OCI-LY7 (cell line): ENCODE measurements at regions not wholly inside any gene's neighbourhood (a gene's known extent, or its start where the extent isn't known, plus 50 kb on each side); places are given as distances from the start of the nearest gene placed in this dataset.

ENCODE experiments used
- BruUV-seq: library from RNA; stranded (reverse); fragments of 400-500 nt; replicated peaks from 2 replicates; lab custom pipeline; 2021; lab: Mats Ljungman, UMichigan
- CTCF ChIA-PET: fragments of 300-600 bp; sonication (Branson Sonifier 250); formaldehyde crosslinking; loops from one replicate; lab custom pipeline; 2022; ENCODE audit warnings: antibody characterized with exemption; ENCODE audit not compliant: unreplicated experiment; lab: Charles Lee
- POLR2A ChIA-PET: fragments of 300-600 bp; sonication (Branson Sonifier 250); formaldehyde crosslinking; loops from one replicate; lab custom pipeline; 2022; ENCODE audit warnings: antibody characterized with exemption; lab: Charles Lee
- DNase-seq: peaks from one replicate; pipeline ENCODE4 v3.0.0-alpha.2; 2015; ENCODE audit warnings: low spot score
- H2AFZ ChIP-seq: fragments of 200-600 bp; sonication (generic), shearing (Covaris generic); 2 replicates; pipeline ENCODE4 v1.6.1; 2014; ENCODE audit warnings: mild to moderate bottlenecking, antibody characterized with exemption, low read length, moderate library complexity
- H3K27ac ChIP-seq: fragments of 200-600 bp; sonication (generic); 2 replicates; pipeline ENCODE4 v1.5.1; 2014; ENCODE audit warnings: mixed run types, low read depth, mild to moderate bottlenecking, moderate library complexity, low read length, inconsistent platforms; ENCODE audit not compliant: poor library complexity, severe bottlenecking
- H3K36me3 ChIP-seq: fragments of 200-600 bp; sonication (generic); 2 replicates; pipeline ENCODE4 v1.6.1; 2014; ENCODE audit warnings: mild to moderate bottlenecking, antibody characterized with exemption, low read length, moderate library complexity, mixed read lengths; ENCODE audit not compliant: insufficient read depth
- H3K4me1 ChIP-seq: fragments of 200-600 bp; sonication (generic); 2 replicates; pipeline ENCODE4 v1.5.1; 2014; ENCODE audit warnings: mild to moderate bottlenecking, low read length; ENCODE audit not compliant: insufficient read depth, poor library complexity, severe bottlenecking
- H3K4me2 ChIP-seq: fragments of 200-600 bp; sonication (generic); 2 replicates; pipeline ENCODE4 v1.6.1; 2014; ENCODE audit warnings: mild to moderate bottlenecking, low read length
- H3K4me3 ChIP-seq: fragments of 200-600 bp; sonication (generic); 2 replicates; pipeline ENCODE4 v1.5.1; 2014; ENCODE audit warnings: mild to moderate bottlenecking, low read depth, low read length; ENCODE audit not compliant: poor library complexity, severe bottlenecking
- H3K79me2 ChIP-seq: fragments of 200-600 bp; sonication (generic); 2 replicates; pipeline ENCODE4 v1.6.1; 2016; ENCODE audit warnings: low read depth, mild to moderate bottlenecking, low read length, moderate library complexity, mixed read lengths; ENCODE audit not compliant: insufficient read depth
- H3K9me2 ChIP-seq: fragments of 200-600 bp; sonication (generic); 2 replicates; pipeline ENCODE4 v1.6.1; 2016; ENCODE audit warnings: mild to moderate bottlenecking, low read length, mixed read lengths; ENCODE audit not compliant: insufficient read depth
- H3K9me3 ChIP-seq: fragments of 200-600 bp; sonication (generic); 2 replicates; pipeline ENCODE4 v1.6.1; 2014; ENCODE audit warnings: mild to moderate bottlenecking, mixed run types, low read length, mixed read lengths
- H4K20me1 ChIP-seq: fragments of 200-600 bp; sonication (generic); 2 replicates; pipeline ENCODE4 v1.6.1; 2014; ENCODE audit warnings: mild to moderate bottlenecking, antibody characterized with exemption, low read length, moderate library complexity, mixed read lengths; ENCODE audit not compliant: insufficient read depth
- EZH2phosphoT487 ChIP-seq: fragments of 200-600 bp; sonication (generic); IDR thresholded peaks from 2 replicates; pipeline ENCODE4 v1.6.1; 2018; ENCODE audit warnings: low read depth, borderline replicate concordance, mild to moderate bottlenecking, mixed run types, antibody characterized with exemption, low read length, moderate library complexity, mixed read lengths
- intact Hi-C: fragments of 100-400 bp; cut with micrococcal nuclease; formaldehyde crosslinking; loops from one replicate; pipeline ENCODE4 v1.10.0; 2022; ENCODE audit not compliant: unreplicated experiment
- TF ChIP-seq, protein P1 (sequence below): fragments of 200-600 bp; sonication (generic); conservative IDR thresholded peaks from 2 replicates; pipeline ENCODE4 v1.5.1; 2014; ENCODE audit warnings: mild to moderate bottlenecking, antibody characterized with exemption, low read length, moderate library complexity, mixed read lengths

DNA sequence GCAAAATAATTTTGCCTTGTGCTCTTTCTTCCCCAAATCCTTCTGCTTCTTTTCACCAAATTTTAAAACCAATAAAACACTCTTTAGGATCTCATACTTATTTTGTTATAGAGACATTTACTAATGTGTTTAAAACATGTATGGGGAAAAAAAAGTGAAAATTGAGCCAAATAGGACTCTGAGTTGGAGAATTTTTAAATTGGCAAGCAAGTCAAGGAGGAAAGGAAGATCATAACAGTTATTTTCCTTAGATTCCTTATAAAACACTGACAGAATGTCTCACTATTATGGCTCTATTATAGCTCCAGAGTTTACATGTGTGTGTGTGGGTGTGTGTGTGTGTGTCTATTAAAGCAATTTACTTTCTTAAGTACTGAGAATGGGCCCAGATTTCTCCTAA is 220.5 kb downstream of the SLC6A15 start:
- TF ChIP-seq, protein P1, sequence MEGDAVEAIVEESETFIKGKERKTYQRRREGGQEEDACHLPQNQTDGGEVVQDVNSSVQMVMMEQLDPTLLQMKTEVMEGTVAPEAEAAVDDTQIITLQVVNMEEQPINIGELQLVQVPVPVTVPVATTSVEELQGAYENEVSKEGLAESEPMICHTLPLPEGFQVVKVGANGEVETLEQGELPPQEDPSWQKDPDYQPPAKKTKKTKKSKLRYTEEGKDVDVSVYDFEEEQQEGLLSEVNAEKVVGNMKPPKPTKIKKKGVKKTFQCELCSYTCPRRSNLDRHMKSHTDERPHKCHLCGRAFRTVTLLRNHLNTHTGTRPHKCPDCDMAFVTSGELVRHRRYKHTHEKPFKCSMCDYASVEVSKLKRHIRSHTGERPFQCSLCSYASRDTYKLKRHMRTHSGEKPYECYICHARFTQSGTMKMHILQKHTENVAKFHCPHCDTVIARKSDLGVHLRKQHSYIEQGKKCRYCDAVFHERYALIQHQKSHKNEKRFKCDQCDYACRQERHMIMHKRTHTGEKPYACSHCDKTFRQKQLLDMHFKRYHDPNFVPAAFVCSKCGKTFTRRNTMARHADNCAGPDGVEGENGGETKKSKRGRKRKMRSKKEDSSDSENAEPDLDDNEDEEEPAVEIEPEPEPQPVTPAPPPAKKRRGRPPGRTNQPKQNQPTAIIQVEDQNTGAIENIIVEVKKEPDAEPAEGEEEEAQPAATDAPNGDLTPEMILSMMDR, result no peak
- no peak for TF ChIP-seq EZH2phosphoT487
- Histone ChIP-seq H3K4me3 (no peak overlapping the region), H3K36me3 (no peaks in the 10 kb centered on the region), H3K4me1 (no peaks in the 10 kb centered on the region), H3K9me2 (no peaks in the 10 kb centered on the region), H3K27ac (no peak overlapping the region), H3K9me3 (no peaks in the 10 kb centered on the region), H4K20me1 (no peaks in the 10 kb centered on the region), H3K4me2 (no peak overlapping the region), H2AFZ (no peak overlapping the region), H3K79me2 (no peaks in the 10 kb centered on the region)
- ChIA-PET CTCF (no interaction called here), POLR2A (no interaction called here)
- BruUV-seq, result no TSS peak
- DNase-seq, result no peak
- intact Hi-C loops, result no loop called here

DNA sequence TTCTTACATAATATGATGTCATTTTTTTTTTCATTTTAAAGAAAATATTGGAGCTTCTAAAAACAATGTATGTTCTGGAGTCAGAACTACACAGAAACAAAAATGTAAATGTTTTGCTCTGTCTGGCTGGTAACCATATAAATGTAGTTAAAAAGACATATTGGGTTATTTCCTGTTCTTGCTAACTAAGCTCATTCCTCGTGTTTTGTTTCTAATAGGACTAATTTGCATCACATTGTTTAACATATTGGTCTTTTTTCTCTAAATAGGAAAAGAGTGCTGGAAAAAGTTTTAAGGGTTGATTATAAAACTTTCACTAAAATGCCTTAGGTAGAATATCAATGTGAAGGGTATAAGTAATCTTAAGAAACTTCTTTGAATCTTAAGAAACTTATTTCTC is 221.3 kb downstream of the SLC6A15 start:
- no peak overlapping the region for H3K4me3 ChIP-seq
- ChIA-PET CTCF (no interaction called here), POLR2A (interaction anchor here (0.7 kb wide), 2 partner anchors 11 to 1676 kb away, joined by 3 to 4 read pairs; no protein-coding TSS in a partner anchor)
- H3K9me3 ChIP-seq, result no peaks in the 10 kb centered on the region
- no TSS peak for BruUV-seq
- no peaks in the 10 kb centered on the region for H3K79me2 ChIP-seq
- no peaks in the 10 kb centered on the region for H3K9me2 ChIP-seq
- H3K4me1 ChIP-seq, result no peaks in the 10 kb centered on the region
- no peak overlapping the region for H2AFZ ChIP-seq
- intact Hi-C loops, result no loop called here
- H3K4me2 ChIP-seq, result no peak overlapping the region
- DNase-seq, result no peak
- H3K36me3 ChIP-seq, result no peaks in the 10 kb centered on the region
- H4K20me1 ChIP-seq, result no peaks in the 10 kb centered on the region
- TF ChIP-seq, protein P1, result no peak
- TF ChIP-seq EZH2phosphoT487, result no peak
- H3K27ac ChIP-seq, result no peak overlapping the region

DNA sequence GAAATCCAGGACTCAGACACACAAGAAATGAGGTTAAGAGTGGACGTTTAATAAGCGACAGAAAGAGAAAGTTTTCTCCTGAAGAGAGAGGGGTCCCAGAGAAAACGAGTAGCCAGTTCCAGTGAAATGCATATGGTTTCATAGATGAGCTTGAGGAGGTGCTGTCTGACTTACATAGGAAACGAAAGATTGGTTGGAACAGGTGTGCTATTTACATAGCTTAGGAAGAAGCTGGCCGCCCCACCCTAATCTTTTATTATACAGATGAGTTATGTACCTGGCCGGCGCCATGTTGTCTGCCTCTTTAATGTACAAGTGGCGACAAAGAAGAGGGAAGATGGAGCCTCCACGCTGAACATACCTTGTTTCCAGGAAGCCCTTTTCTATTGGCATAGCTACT is 223.0 kb downstream of the SLC6A15 start:
- Histone ChIP-seq H3K27ac (no peak overlapping the region), H3K9me2 (no peaks in the 10 kb centered on the region), H3K9me3 (no peaks in the 10 kb centered on the region), H3K79me2 (no peaks in the 10 kb centered on the region), H3K4me3 (no peak overlapping the region), H4K20me1 (no peaks in the 10 kb centered on the region), H3K36me3 (no peaks in the 10 kb centered on the region), H3K4me1 (no peaks in the 10 kb centered on the region), H2AFZ (no peak overlapping the region), H3K4me2 (no peak overlapping the region)
- DNase-seq, result no peak
- intact Hi-C loops, result no loop called here
- CTCF ChIA-PET, result no interaction called here
- POLR2A ChIA-PET, result no interaction called here
- no TSS peak for BruUV-seq
- no peak for TF ChIP-seq EZH2phosphoT487
- TF ChIP-seq, protein P1, result no peak
